K562 (cell line): ENCODE measurements at regions not wholly inside any gene's neighbourhood (a gene's known extent, or its start where the extent isn't known, plus 50 kb on each side); places are given as distances from the start of the nearest gene placed in this dataset.

Experiments
- CREB1 ChIP-seq, 2 experiments: sonication (generic) in 1 of 2; formaldehyde crosslinking in 1 of 2; IDR thresholded peaks; 2 replicates each; pipeline versions ENCODE4 v1.6.1 to v1.8.0; 2012 to 2022; ENCODE audit warnings: inconsistent platforms in 1 of 2, mild to moderate bottlenecking in 1 of 2, missing genetic modification reagents in 1 of 2, moderate library complexity in 1 of 2
- CTCF ChIP-seq, 3 experiments: IDR thresholded peaks in 2 of 3; conservative IDR thresholded peaks in 1 of 3; 2 replicates each; pipeline ENCODE4 v1.5.1; 2011 to 2012; ENCODE audit warnings: low read length in 3 of 3, mild to moderate bottlenecking in 3 of 3, control low read depth in 2 of 3, improper control_type of control experiment in 1 of 3, inconsistent platforms in 1 of 3, low read depth in 1 of 3, mixed read lengths in 1 of 3, moderate library complexity in 1 of 3; ENCODE audit not compliant: insufficient read depth in 2 of 3
- EP300 ChIP-seq: IDR thresholded peaks from 2 replicates; pipeline ENCODE4 v1.6.1; 2012; ENCODE audit warnings: low read length, improper control_type of control experiment
- ETS1 ChIP-seq: conservative IDR thresholded peaks from 2 replicates; pipeline ENCODE4 v1.6.1; 2011; ENCODE audit warnings: low read depth, mild to moderate bottlenecking, low read length; ENCODE audit not compliant: control insufficient read depth
- HIVEP1 ChIP-seq: fragments of 250-450 bp; sonication (Bioruptor Pico); IDR thresholded peaks from 2 replicates; pipeline ENCODE4 v1.4.0; 2020; ENCODE audit warnings: mild to moderate bottlenecking
- ZNF121 ChIP-seq: sonication (generic); formaldehyde crosslinking; conservative IDR thresholded peaks from 2 replicates; pipeline ENCODE4 v1.8.0; 2022; ENCODE audit warnings: missing genetic modification reagents
- ZNF324 ChIP-seq: fragments of 250-450 bp; sonication (Bioruptor Pico); IDR thresholded peaks from 2 replicates; pipeline ENCODE4 v1.4.0; 2020; ENCODE audit warnings: mild to moderate bottlenecking
- ZSCAN29 ChIP-seq: fragments of 450-650 bp; IDR thresholded peaks from 2 replicates; pipeline ENCODE4 v1.6.1; 2017

- TF ChIP-seq EP300 (no peak), CREB1 (IDR thresholded peaks at IDR 0.05) (no peak), CREB1 (CRISPR knock-in tag; IDR thresholded peaks at IDR 0.05) (no peak), ETS1 (no peak), CTCF (IDR thresholded peaks at IDR 0.05 in 2 of 3, conservative IDR thresholded peaks at IDR 0.05 in 1 of 3; ENCODE audit: insufficient read depth in 2 of 3, low read depth in 1 of 3, low read length in 3 of 3) (no peak), HIVEP1 (CRISPR knock-in tag) (no peak), ZSCAN29 (no peak), ZNF121 (CRISPR knock-in tag) (no peak), ZNF324 (CRISPR knock-in tag) (no peak)
Observed at GRCh38 chr5:106415541-106415940, 1255.2 kb downstream of the EFNA5 start.
